ENCODE measurements at regions not wholly inside any gene's neighbourhood (a gene's known extent, or its start where the extent isn't known, plus 50 kb on each side); places are given as distances from the start of the nearest gene placed in this dataset.

- no peaks in the 10 kb centered on the region for H3K36me3 ChIP-seq (replicated peaks in 1 of 2; ENCODE audit: control insufficient read depth in 1 of 2, insufficient read depth in 2 of 2, low read length in 2 of 2)
- H3K9me3 ChIP-seq (ENCODE audit: low read length), result no peaks in the 10 kb centered on the region
- H3K27ac ChIP-seq (ENCODE audit: extremely low read length, insufficient read depth, low read length), result no peak overlapping the region
- FAIRE-seq (no peak), DNase-seq (ENCODE audit: low spot score) (no peak), ATAC-seq (no peak)
- H3K9ac ChIP-seq (ENCODE audit: insufficient read depth, low read depth, low read length), result no peak overlapping the region
- in situ Hi-C loops (cut with HindIII; ENCODE audit: extremely low pct_ligation_motif_present, low pct_unique_long_range_greater_than_20kb), result no loop called here
- intact Hi-C loops (cut with micrococcal nuclease; ENCODE audit: unreplicated experiment), result no loop called here
- ChIA-PET CTCF (ENCODE audit: low intra/inter-chr PET ratio, low total read pairs) (no interaction called here), POLR2A (no interaction called here)
- H2AFZ ChIP-seq (ENCODE audit: low read length), result no peak overlapping the region
- no peaks in the 10 kb centered on the region for H4K20me1 ChIP-seq (ENCODE audit: insufficient read depth, low read length)
- no peak overlapping the region for H3K4me3 ChIP-seq (replicated peaks in 1 of 3; ENCODE audit: insufficient read depth in 1 of 3, low read depth in 2 of 3, low read length in 3 of 3)
- no peak overlapping the region for H3K4me2 ChIP-seq (ENCODE audit: low read depth, low read length)
- WGBS (ENCODE audit: low lambda C conversion rate), result 51% methylated on average over 10 of the region's 16 CpGs
- no TSS peak for BruUV-seq (replicated peaks)
- no peaks in the 10 kb centered on the region for H3K79me2 ChIP-seq (ENCODE audit: insufficient read depth, low read length)
- H3K4me1 ChIP-seq (ENCODE audit: insufficient read depth, low read length), result no peaks in the 10 kb centered on the region
- TF ChIP-seq ZNF660 (CRISPR knock-in tag; IDR thresholded peaks at IDR 0.05; ENCODE audit: borderline replicate concordance, low read depth), result no peak
- TF ChIP-seq THAP8 (CRISPR knock-in tag; IDR thresholded peaks at IDR 0.05; ENCODE audit: borderline replicate concordance), result no peak
- no peak for TF ChIP-seq TBL1XR1 (IDR thresholded peaks at IDR 0.05; ENCODE audit: borderline replicate concordance, low read length, partially characterized antibody)
- TF ChIP-seq RFX3 (CRISPR knock-in tag; IDR thresholded peaks at IDR 0.05), result no peak
- TF ChIP-seq ZNF629 (CRISPR knock-in tag; conservative IDR thresholded peaks at IDR 0.05), result 0 out of 2 replicates have a peak, but pooled peaks have one; percentile 20
- no peak for TF ChIP-seq PATZ1 (CRISPR knock-in tag; IDR thresholded peaks at IDR 0.05)
- TF ChIP-seq ZNF17 (CRISPR knock-in tag; IDR thresholded peaks at IDR 0.05), result no peak
- H3K27me3 ChIP-seq (ENCODE audit: control insufficient read depth in 1 of 2, insufficient read depth in 2 of 2, low read length in 2 of 2), result peaks cover 2 to 33% of the 10 kb centered on the region in 2 experiments; a peak in 2 of 5 replicates
Observed at GRCh38 chr1:24993871-24994580, 64.0 kb upstream of the RUNX3 start.

Data from HepG2 (cell line).